GM23248 (cell line): ENCODE measurements at regions not wholly inside any gene's neighbourhood (a gene's known extent, or its start where the extent isn't known, plus 50 kb on each side); places are given as distances from the start of the nearest gene placed in this dataset.

Source experiments
- DNase-seq: peaks from one replicate; pipeline ENCODE4 v3.0.0-alpha.2; 2015
- H2AFZ ChIP-seq: fragments of 200-600 bp; sonication (generic); 2 replicates; pipeline ENCODE4 v1.6.1; 2016; ENCODE audit warnings: antibody characterized with exemption
- H3F3A ChIP-seq: fragments of 200-600 bp; sonication (generic); 2 replicates; pipeline ENCODE4 v1.6.1; 2016; ENCODE audit warnings: mild to moderate bottlenecking, antibody characterized with exemption, mixed run types; ENCODE audit not compliant: insufficient read depth
- H3K27ac ChIP-seq: fragments of 200-600 bp; sonication (generic); 2 replicates; pipeline ENCODE4 v1.5.1; 2016; ENCODE audit warnings: mild to moderate bottlenecking
- H3K27me3 ChIP-seq: fragments of 200-600 bp; sonication (generic); replicated peaks from 2 replicates; pipeline ENCODE4 v1.6.1; 2016; ENCODE audit warnings: mild to moderate bottlenecking; ENCODE audit not compliant: insufficient read depth
- H3K36me3 ChIP-seq: fragments of 200-600 bp; sonication (generic); 2 replicates; pipeline ENCODE4 v1.6.1; 2016; ENCODE audit warnings: low read depth, mild to moderate bottlenecking
- H3K4me1 ChIP-seq: fragments of 200-600 bp; sonication (generic); 2 replicates; pipeline ENCODE4 v1.6.1; 2016; ENCODE audit warnings: mild to moderate bottlenecking; ENCODE audit not compliant: insufficient read depth
- H3K4me2 ChIP-seq: fragments of 200-600 bp; sonication (generic); one replicate; pipeline ENCODE4 v1.6.1; 2016; ENCODE audit warnings: mild to moderate bottlenecking; ENCODE audit not compliant: unreplicated experiment
- H3K4me3 ChIP-seq: fragments of 200-600 bp; sonication (generic); 2 replicates; pipeline ENCODE4 v1.5.1; 2016; ENCODE audit warnings: mild to moderate bottlenecking
- H3K79me2 ChIP-seq: fragments of 200-600 bp; sonication (generic); 2 replicates; pipeline ENCODE4 v1.6.1; 2016; ENCODE audit warnings: mild to moderate bottlenecking; ENCODE audit not compliant: insufficient read depth
- H3K9ac ChIP-seq: fragments of 200-600 bp; sonication (generic); 2 replicates; pipeline ENCODE4 v1.6.1; 2016; ENCODE audit warnings: mild to moderate bottlenecking
- H3K9me2 ChIP-seq: fragments of 200-600 bp; sonication (generic); 2 replicates; pipeline ENCODE4 v1.6.1; 2016; ENCODE audit warnings: mixed run types, mild to moderate bottlenecking, moderate library complexity; ENCODE audit not compliant: insufficient read depth
- H3K9me3 ChIP-seq: fragments of 200-600 bp; sonication (generic); one replicate; pipeline ENCODE4 v1.6.1; 2017; ENCODE audit warnings: low read depth
- H4K20me1 ChIP-seq: fragments of 200-600 bp; sonication (generic); 2 replicates; pipeline ENCODE4 v1.6.0; 2016; ENCODE audit not compliant: insufficient read depth
- EZH2 ChIP-seq: fragments of 200-600 bp; sonication (generic); IDR thresholded peaks from 2 replicates; pipeline ENCODE4 v1.6.1; 2018; ENCODE audit warnings: antibody characterized with exemption, mild to moderate bottlenecking; ENCODE audit not compliant: insufficient read depth, poor library complexity, severe bottlenecking
- EZH2phosphoT487 ChIP-seq: fragments of 200-600 bp; sonication (generic); IDR thresholded peaks from 2 replicates; pipeline ENCODE4 v1.6.1; 2018; ENCODE audit warnings: antibody characterized with exemption, moderate library complexity, mild to moderate bottlenecking, low read depth; ENCODE audit not compliant: insufficient read depth
- WGBS, 2 experiments: methylation state at CpG; one replicate each; pipeline ENCODE4 v1.1.6; 2015 to 2017; ENCODE audit warnings: low lambda C conversion rate in 2 of 2, low coverage in 1 of 2; ENCODE audit errors: missing lambda C conversion rate in 2 of 2; 5-methylcytosine and 5-hydroxymethylcytosine counted together
- in situ Hi-C: fragments of 300-500 bp; cut with MboI; formaldehyde crosslinking; loops from 2 replicates; pipeline ENCODE4 v1.15.0; 2020

DNA sequence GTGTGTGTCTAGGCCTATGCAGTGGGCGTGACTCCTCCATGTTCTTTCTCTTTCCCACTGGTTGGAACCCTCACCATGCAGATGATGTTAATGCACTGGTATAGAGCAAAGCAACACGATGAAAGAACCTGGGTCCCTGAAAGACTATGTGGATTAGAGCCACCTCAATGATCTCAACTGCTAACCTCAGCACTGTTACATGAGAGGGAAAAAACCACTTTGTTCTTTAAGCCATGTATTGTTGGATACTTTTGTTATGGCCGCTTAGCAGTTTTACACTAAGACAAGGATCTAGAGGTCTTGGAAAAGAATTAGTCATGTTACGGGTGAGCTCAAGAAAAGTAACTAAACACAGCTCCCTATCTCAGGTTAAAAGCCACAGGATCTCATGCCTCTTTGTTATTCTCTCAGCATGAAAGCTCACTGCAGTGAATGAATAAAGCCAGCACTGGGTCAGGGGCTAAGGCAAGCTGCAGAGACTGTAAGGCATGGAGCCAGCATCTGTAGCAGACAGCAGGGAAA lies 56.6 kb upstream of the RBBP6 start:
- in situ Hi-C loops = loop anchor here (25.0 kb wide), 1 partner anchor 670 kb away; no protein-coding TSS in a partner anchor
- TF ChIP-seq EZH2 (no peak), EZH2phosphoT487 (no peak)
- H3K79me2 ChIP-seq = no peaks in the 10 kb centered on the region
- WGBS, 2 experiments = 25 to 26% methylated on average over 4 of the region's 4 CpGs
- no peak overlapping the region for H3K4me2 ChIP-seq
- DNase-seq = no peak
- no peak overlapping the region for H2AFZ ChIP-seq
- H3K27ac ChIP-seq = no peak overlapping the region
- H3K9ac ChIP-seq = no peak overlapping the region
- no peaks in the 10 kb centered on the region for H3K9me3 ChIP-seq
- no peaks in the 10 kb centered on the region for H4K20me1 ChIP-seq
- H3F3A ChIP-seq = no peaks in the 10 kb centered on the region
- no peaks in the 10 kb centered on the region for H3K36me3 ChIP-seq
- no peaks in the 10 kb centered on the region for H3K27me3 ChIP-seq
- no peak overlapping the region for H3K4me3 ChIP-seq
- H3K9me2 ChIP-seq = no peaks in the 10 kb centered on the region
- no peaks in the 10 kb centered on the region for H3K4me1 ChIP-seq

DNA sequence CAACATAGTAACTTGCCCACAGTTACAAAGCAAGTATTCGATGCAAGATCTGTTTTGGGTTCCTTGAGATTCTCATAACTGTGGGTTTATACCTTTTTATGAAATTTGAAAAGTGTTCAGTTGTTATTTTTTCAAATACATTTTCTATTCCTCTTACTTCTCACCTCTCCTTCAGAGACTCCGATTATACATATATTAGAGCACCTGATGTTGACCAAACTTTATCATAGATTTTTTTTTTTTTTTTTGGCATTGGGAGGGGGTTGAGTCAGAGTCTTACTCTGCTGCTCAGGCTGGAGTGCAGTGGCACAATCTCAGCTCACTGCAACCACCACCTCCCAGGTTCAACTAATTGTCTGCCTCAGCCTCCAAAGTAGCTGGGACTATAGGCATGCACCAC lies 51.3 kb upstream of the RBBP6 start:
- no peak for TF ChIP-seq EZH2
- no peak for TF ChIP-seq EZH2phosphoT487
- no peaks in the 10 kb centered on the region for H3K9me2 ChIP-seq
- H3K9me3 ChIP-seq = no peaks in the 10 kb centered on the region
- no peaks in the 10 kb centered on the region for H3K27me3 ChIP-seq
- H3K27ac ChIP-seq = no peak overlapping the region
- H3K4me2 ChIP-seq = no peak overlapping the region
- no peak for DNase-seq
- H3K4me1 ChIP-seq = no peaks in the 10 kb centered on the region
- in situ Hi-C loops = loop anchor here (25.0 kb wide), 1 partner anchor 676 kb away; no protein-coding TSS in a partner anchor
- H3K9ac ChIP-seq = no peak overlapping the region
- no peaks in the 10 kb centered on the region for H3K79me2 ChIP-seq
- H3K4me3 ChIP-seq = no peak overlapping the region
- no peak overlapping the region for H2AFZ ChIP-seq
- no peaks in the 10 kb centered on the region for H3K36me3 ChIP-seq
- WGBS, 2 experiments = 45 to 46% methylated on average over 2 of the region's 2 CpGs
- no peaks in the 10 kb centered on the region for H3F3A ChIP-seq
- no peaks in the 10 kb centered on the region for H4K20me1 ChIP-seq
